GM21423 (cell line): ENCODE measurements at regions not wholly inside any gene's neighbourhood (a gene's known extent, or its start where the extent isn't known, plus 50 kb on each side); places are given as distances from the start of the nearest gene placed in this dataset.
"Not testable (repeated sequence)": the region's sequence is repeated elsewhere in the genome, so short reads cannot be mapped to it uniquely, and the experiment has no call there.

Source experiments
- ATAC-seq: cut with Tn5 transposase; IDR thresholded peaks from one replicate; pipeline ENCODE4 v1.9.1; 2021; ENCODE audit warnings: mild to moderate bottlenecking, moderate library complexity; ENCODE audit not compliant: unreplicated experiment

GRCh38 chrX:121836000-121836399, 788.6 kb downstream of the GLUD2 start:
- no peak for ATAC-seq

DNA sequence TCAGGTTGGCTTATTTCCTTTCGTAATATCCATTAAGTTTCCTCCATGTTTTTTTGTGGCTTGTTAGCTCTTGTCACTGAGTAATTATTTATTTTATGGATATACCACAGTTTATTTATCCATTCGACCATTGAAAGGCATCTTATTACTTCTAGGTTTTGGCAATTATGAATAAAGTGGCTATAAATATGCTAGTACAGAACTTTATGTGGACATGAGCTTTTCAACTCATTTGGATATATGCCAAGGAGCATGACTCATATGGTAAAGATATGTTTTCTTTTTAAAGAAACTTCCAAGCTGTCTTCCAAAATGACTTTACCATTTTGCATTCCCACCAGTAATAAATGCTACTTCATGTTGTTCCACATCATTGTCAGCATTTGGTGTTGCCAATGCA, 803.6 kb downstream of the GLUD2 start:
- no peak for ATAC-seq

GRCh38 chrX:121853762-121854613, 806.6 kb downstream of the GLUD2 start:
- no peak for ATAC-seq

- no peak for ATAC-seq
Measured at GRCh38 chrX:121854614-121854911, 807.2 kb downstream of the GLUD2 start.

DNA sequence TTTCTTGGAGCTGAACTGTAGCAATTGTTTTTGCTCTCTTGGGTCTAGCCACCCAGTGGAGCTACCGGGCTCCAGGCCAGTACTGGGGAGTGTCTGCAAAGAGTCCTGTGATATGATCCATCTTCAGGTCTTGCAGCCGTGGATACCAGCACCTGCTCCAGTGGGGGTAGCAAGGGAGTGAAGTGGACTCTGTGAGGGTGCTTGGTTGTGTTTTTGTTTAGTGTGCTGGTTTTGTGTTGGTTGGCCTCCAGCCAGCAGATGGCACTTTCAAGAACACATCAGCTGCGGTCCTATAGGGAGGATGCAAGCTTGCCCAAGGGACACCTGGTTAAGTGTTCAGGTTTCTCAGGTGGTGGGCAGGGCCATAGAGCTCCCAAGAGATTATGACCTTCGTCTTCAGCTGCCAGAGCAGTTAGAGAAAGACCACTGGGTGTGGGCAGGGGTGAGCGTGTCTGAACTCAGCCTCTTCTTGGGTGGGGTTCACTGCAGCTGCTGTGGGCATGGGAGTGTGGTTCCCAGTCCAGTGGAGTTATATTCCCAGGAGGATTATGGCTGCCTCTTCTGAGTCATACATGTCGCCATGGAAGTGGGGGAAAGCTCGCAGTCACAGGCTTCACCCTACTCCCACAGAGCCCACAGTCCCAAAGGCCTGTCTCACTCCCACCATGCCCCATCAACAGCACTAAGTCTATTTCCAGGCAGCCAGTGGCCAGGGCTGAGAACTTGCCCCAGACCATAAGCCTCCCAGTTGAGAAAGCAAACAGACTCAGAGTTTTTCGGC, 811.6 kb downstream of the GLUD2 start:
- ATAC-seq = no peak

GRCh38 chrX:121863976-121864375, 816.6 kb downstream of the GLUD2 start:
- ATAC-seq = no peak

DNA sequence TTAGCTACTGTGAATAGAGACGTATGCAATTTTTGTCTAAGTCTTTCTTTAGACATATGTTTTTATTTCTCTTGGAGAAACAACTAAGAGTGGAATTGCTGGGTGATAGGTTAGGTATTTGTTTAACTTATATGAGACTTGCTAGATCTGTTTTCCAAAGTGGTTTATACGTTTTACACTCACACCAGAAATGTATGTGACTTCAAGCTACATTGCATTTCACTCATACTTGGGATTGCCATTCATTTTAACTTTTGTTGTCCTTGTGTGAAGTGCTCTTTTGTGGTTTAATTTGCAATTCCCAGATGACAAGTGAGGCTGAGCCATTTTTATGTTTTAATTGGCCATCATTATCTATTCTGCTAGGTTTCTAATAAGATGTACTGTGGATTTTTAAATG, 817.2 kb downstream of the GLUD2 start:
- no peak for ATAC-seq

GRCh38 chrX:121869876-121870477, 822.6 kb downstream of the GLUD2 start:
- no peak for ATAC-seq

DNA sequence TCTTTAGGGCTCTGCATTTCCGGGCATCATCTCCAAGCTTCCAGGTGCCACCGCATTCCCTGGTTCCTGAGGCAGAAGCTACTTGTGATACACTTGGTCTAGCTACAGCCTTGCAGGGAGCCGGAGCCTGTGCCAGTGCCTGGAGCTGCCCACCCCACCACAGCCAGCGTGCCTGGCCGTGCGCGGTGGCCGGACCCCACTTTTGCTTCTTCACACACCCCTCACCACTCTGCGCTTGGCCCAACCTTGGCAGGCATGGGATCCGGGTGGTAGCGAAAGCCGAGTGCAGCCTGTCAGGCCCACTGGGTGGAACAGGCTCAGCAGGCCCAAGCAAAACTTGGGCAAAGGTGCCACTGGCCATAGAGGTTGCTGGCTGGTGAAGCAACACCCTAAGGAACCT, 823.7 kb downstream of the GLUD2 start:
- ATAC-seq = no peak

DNA sequence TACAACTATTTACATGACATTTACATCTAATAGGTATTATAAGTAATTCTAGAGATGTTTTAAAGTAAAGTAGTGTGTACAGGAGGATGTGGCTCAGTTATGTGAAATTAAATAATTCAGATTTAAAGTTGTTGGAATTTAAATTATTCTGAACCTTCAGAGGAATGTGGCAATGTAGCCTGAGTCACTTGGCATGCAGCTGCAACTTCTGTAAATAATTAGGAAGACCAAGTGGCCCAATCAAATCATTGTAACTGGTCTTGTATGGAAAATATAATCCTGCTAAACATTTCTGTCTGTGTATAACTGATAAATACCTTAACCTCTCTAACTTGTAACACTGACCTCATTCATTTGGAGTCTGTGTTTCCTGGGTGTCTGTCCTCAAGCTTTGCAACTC, 828.9 kb downstream of the GLUD2 start:
- ATAC-seq = no peak

GRCh38 chrX:121877337-121877736, 829.9 kb downstream of the GLUD2 start:
- not testable (repeated sequence) for ATAC-seq

DNA sequence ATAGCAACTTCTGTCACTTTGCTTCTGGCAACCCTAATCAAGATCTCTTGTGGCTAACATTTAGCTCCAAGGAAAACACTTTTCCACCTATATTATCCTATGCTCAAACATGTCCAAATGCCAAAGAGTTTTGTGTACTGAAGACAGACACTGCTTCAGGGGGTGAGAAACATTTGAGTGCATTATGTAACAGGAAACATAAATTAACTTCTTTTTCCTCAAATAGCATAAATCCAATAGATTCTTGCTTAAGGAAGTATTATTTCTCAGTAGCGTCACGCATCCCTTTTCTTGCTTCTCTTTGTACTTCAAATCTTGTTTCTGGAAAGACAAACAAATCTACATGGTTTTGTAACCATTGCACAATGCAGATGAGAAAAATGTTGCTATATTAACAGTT, 839.1 kb downstream of the GLUD2 start:
- no peak for ATAC-seq

DNA sequence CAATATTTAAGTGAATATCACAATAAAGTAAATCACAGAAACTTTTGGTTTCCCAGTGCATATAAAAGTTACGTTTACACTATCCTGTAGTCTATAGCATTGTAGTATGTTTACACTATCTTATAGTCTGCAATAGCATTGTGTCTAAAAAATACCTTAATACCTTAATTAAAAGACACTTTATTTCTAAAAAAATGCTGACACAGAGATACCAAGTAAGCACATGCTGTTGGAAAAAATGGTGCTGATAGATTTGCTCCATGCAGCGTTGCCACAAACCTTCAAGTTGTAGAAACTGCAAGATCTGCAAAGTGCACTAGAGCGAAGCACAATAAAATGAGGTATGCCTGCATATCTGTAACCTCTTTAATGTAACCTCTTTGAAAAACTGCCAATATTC, 847.3 kb downstream of the GLUD2 start:
- ATAC-seq = no peak

- ATAC-seq = no peak
Measured at GRCh38 chrX:121902463-121902862, 855.1 kb downstream of the GLUD2 start.

DNA sequence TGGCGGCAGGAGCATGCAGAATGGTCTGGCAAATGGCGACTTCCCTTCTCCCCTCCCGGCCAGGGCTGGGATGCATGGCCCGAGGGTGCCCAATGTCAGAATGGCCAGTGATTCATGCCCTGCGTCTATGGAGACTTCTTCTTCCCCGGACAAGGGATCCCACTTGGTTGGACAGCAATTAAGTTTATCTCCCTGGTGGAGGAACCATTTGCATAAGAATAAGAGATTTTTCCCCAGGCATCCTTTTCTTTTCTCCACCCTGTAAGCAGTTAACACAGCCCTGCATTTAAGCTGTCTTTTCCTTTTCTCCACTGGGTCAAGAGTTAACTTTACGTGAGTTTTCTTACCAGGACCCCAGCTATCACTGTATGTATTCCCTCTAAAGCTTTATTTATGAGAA, 856.6 kb downstream of the GLUD2 start:
- ATAC-seq = no peak

DNA sequence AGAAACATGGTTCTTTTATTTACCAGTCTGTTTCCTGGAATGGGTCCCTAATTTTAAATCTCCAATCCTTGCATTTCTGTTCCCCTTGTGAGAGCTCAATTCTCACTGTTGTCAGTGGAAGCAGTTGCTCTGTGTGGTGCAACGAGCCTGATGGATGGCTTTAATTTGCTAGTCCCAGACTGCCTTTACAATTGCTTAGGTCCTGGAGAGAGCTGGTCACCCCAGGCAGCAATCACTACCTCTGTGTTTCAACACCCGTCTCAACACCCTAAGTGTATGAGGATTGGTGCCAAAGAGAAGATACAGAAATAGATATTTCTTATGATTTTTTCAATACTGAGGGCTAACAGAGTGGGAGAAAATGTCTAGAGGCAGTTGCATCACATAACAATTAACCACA, 873.8 kb downstream of the GLUD2 start:
- no peak for ATAC-seq

DNA sequence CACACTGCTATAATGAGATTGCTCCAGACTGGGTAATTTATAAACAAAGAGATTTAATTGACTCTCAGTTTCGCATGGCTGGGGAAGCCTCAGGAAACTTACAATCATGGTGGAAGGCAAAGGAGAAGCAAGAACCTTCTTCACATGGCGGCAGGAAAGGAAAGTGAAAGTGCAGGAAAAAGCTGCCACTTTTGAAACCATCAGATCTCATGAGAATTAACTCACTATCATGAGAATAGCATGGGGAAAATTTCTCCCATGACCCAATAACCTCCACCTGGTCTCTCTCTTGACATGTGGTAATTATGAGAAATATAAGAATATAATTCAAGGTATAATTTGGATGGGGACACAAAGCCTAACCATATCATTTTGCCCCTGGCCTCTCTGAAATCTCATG, 884.2 kb downstream of the GLUD2 start:
- no peak for ATAC-seq

GRCh38 chrX:121932688-121933087, 885.3 kb downstream of the GLUD2 start:
- no peak for ATAC-seq

DNA sequence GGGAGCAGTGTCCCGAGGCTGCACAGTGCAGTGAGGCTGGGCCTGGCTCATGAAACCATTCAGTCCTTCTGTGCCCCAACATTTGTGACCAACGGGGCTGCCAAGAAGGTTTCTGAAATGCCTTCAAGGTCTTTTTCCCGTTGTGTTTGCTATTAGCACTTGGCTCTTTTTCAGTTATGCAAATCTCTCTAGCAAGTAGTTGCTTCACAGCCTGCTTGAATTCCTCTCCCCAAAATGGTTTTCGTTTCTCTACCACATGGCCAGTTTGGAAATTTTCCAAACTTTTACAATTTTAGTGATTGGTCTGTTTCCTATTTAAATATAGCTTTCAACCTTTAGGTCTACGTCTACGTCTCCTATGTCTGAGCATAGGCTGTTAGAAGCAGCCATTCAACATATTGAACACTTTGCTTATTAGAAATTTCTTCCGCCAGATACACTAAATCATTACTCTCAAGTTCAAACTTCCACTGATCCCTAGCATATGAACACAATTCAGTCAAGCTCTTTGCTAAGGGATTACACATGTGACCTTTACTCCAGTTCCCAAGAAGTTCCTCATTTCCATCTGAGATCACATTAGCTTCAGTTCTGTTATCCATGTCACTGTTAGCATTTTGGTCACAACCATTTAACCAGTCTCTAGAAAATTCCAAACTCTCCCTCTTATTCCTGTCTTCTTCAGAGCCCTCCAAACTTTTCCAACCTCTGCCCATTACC, 901.8 kb downstream of the GLUD2 start:
- ATAC-seq = no peak

GRCh38 chrX:121958886-121959285, 911.5 kb downstream of the GLUD2 start:
- ATAC-seq = no peak

GRCh38 chrX:121975671-121976070, 928.3 kb downstream of the GLUD2 start:
- ATAC-seq = no peak
